Testis (tissue), 2 donors: ENCODE measurements at regions not wholly inside any gene's neighbourhood (a gene's known extent, or its start where the extent isn't known, plus 50 kb on each side); places are given as distances from the start of the nearest gene placed in this dataset.

ENCODE experiments used
- CTCF ChIP-seq, 3 experiments: fragments of 450-650 bp in 2 of 3; fragments of 200-600 bp in 1 of 3; sonication (generic) in 1 of 3; IDR thresholded peaks; one replicate each; pipeline ENCODE4 v1.5.1; 2016 to 2019; ENCODE audit warnings: antibody characterized with exemption in 3 of 3, mild to moderate bottlenecking in 2 of 3, moderate library complexity in 1 of 3
- POLR2A ChIP-seq: fragments of 450-650 bp; IDR thresholded peaks from one replicate; pipeline ENCODE4 v1.6.1; 2017; ENCODE audit warnings: antibody characterized with exemption, mild to moderate bottlenecking, moderate library complexity

GRCh38 chr18:10229458-10229857, 225.0 kb upstream of the APCDD1 start:
- TF ChIP-seq CTCF (IDR thresholded peaks at IDR 0.05) (no peak), POLR2A (no peak)
